Ammon's horn (tissue), 1 donor: ENCODE measurements at regions not wholly inside any gene's neighbourhood (a gene's known extent, or its start where the extent isn't known, plus 50 kb on each side); places are given as distances from the start of the nearest gene placed in this dataset.
"Not testable (repeated sequence)": the region's sequence is repeated elsewhere in the genome, so short reads cannot be mapped to it uniquely, and the experiment has no call there.

Source experiments
- DNase-seq: peaks from one replicate; pipeline ENCODE4 v3.0.0-alpha.2; 2016; ENCODE audit warnings: low spot score

DNA sequence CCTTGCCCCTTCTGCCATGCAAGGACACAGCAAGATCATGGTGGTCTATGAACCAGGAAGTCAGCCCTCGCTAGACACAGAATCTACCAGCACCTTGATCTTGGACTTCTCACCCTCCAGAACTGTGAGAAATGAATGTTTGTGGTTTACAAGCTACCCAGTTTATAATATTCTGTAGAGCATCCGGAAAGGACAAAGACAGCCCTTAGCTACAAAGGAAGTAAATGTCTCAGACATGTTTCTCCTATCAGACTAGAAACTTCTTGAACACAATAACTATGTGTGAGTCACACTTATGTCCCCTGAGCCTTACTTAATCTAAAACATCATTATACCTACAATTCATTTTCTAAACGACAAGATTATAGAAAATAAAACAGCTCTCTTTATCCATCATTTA lies 176.7 kb downstream of the KLHL28 start:
- DNase-seq: no peak

DNA sequence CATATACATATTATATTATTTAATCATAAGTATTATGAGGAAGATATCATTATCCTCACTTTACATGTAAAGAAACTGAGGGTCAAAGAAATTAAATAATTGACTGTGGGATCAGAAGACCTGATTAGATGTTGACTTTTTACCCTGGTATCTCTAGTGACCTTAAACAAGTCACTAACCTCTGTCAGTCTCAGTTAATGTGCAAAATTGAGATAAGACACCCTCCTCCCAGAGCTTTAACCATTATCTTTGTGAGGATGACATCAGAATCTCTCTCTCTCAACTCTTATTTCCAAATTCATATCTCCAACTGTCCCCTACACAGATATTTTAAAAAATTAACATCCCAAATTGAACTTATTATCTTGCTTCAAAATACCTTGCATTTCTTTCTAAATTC lies 177.8 kb downstream of the KLHL28 start:
- no peak for DNase-seq

DNA sequence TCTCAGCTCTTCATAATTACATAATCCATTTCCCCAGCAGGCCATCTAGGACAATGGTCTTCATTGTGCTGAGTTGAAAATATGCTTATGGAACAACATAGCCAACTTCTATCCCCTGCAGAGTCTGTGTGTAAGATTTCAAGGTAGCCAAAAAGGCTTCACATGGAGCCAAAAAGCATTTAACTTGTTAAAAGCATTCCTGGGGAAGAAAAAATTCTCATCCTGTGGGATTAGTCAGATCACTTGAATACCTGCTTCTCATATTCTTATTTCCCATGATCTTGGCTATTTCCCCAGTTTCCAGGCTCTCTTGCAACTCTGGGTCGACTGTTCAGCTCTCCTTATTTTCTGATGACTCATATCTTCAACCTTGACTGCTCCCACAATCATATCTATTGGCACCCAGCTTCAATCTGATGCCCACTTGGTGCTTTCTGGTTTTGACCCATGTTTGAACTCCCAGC lies 178.9 kb downstream of the KLHL28 start:
- DNase-seq: no peak

- DNase-seq: no peak
These were observed 180.8 kb downstream of the KLHL28 start for GRCh38 chr14:44780989-44781388.

- DNase-seq: no peak
These were observed 183.1 kb downstream of the KLHL28 start for GRCh38 chr14:44778604-44779003.

GRCh38 chr14:44777584-44777983 lies 184.2 kb downstream of the KLHL28 start:
- no peak for DNase-seq

GRCh38 chr14:44775248-44775647 lies 186.5 kb downstream of the KLHL28 start:
- DNase-seq: no peak

GRCh38 chr14:44774396-44774795 lies 187.4 kb downstream of the KLHL28 start:
- DNase-seq: no peak

- DNase-seq: no peak
These were observed 190.3 kb downstream of the KLHL28 start for GRCh38 chr14:44771496-44771895.

DNA sequence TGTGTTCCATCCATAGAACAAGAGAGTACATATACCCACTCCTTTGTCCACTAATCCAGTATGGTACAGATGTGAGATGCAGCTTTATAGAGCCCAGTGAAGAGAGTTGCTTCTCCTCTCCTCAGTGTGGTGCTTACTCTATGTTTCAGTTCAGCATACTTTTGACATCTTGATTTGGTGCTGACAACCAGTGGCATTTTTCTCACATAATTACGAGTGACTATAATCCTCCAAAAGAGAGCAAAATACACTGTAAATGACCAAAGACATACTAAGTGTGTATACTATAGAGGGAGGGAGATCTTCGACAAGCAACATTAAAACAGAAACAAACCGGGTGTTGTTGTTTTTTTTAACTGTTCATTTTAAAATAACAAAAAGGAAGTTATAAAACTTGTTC lies 191.5 kb downstream of the KLHL28 start:
- DNase-seq: no peak

DNA sequence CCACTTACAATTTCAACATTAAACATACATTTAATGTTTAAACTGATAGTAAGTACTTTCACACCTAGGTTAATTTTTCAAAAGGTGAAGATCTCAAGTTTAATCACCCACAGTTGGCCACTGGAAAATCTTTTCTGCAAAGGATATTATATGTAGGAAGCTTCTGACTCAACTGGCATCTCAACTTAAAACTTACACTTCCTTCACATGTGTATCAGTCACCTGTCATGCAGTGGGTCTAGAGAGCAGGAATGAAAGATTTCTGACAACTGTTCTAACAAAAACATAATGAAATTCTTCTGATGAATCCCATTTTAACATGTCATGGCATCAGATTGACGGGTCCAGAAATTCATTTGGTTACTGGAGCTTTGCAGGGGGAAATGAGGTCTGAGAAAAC lies 192.8 kb downstream of the KLHL28 start:
- DNase-seq: no peak

- no peak for DNase-seq
These were observed 194.0 kb downstream of the KLHL28 start for GRCh38 chr14:44767646-44768173.

DNA sequence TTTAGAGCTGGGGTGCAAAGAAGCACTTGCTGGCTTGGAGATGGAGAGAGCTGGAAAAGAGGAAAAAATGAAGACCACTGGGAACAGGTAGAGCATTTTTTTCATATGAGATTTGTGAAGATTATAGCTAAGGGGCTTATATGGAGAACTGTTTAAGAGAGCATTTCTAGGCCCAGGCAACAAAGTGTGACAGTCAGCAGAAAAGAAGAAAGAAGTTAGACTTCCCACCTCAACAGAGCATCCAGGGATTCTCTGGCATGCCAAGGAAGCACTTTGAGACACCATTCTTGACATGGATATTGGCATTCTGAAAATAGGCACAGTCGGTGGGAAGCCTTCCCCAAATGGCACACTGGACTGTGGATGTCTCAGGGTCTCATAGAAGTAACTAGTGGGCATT lies 195.5 kb downstream of the KLHL28 start:
- DNase-seq: no peak

- no peak for DNase-seq
These were observed 198.4 kb downstream of the KLHL28 start for GRCh38 chr14:44763356-44763755.

DNA sequence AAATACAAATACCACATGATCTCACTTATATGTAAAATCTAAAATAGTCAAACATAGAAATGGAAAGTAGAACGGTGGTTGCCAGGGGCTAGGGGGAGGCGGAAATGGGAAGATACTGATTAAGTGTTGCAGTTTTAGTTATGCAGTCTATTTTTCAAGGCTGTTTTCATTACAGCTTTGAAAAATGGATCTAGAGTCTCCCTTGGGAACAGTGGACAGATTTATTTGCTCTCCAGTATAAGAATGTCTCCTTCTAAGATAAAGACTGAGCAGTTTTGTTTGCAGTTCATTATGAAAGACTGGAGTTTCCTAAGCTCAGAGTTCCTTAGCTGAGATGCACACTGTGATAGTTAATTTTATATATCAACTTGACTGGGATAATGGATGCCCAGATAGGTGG lies 202.5 kb downstream of the KLHL28 start:
- no peak for DNase-seq

GRCh38 chr14:44756554-44756953 lies 205.2 kb downstream of the KLHL28 start:
- DNase-seq: no peak

DNA sequence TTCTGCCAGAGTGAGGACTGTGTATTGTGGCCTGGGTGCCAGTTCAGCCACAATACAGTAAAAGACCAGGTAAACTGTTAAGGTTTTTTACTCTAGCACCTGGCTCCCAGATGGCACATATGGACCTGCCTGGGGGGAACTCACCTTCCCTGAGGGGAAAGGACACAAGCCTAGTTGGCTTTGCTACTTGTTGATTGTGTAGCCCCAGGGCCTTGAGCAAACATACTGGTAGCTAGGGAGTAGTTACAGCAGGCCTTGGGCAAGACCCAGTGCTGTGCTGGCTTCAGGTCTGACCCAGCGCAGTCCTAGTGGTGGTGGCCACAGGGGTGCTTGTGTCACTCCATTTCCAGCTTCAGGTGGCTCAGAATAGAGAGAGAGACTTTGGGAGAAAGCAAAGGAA lies 216.4 kb downstream of the KLHL28 start:
- no peak for DNase-seq

- DNase-seq: no peak
These were observed 219.5 kb downstream of the KLHL28 start for GRCh38 chr14:44742202-44742601.

DNA sequence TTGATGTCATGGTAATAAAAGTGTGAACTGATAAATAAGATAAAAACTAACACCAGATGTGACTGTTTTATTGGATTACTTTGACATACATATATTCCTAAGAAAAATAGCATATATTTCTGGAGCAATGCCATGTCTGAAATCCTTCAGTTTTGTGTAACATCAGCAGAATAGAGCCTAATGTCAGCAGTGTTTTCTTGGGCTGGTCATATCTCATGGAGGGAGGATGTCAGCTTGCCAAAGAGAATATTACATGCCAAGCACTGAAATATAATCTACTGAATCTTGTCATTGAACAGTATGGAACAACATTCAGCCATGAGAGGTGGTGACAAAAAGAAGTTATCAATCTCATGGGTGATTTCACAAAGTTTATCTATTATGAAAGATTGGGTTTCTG lies 220.3 kb downstream of the KLHL28 start:
- no peak for DNase-seq

- DNase-seq: no peak
These were observed 225.4 kb downstream of the KLHL28 start for GRCh38 chr14:44736326-44736725.

GRCh38 chr14:44732144-44732543 lies 225.1 kb upstream of the FSCB start:
- no peak for DNase-seq

GRCh38 chr14:44730860-44731259 lies 223.8 kb upstream of the FSCB start:
- no peak for DNase-seq

GRCh38 chr14:44721395-44721794 lies 214.3 kb upstream of the FSCB start:
- not testable (repeated sequence) for DNase-seq

GRCh38 chr14:44720707-44721106 lies 213.6 kb upstream of the FSCB start:
- DNase-seq: no peak
